Astrocyte of the cerebellum (primary cell): ENCODE measurements at regions not wholly inside any gene's neighbourhood (a gene's known extent, or its start where the extent isn't known, plus 50 kb on each side); places are given as distances from the start of the nearest gene placed in this dataset.
"Not testable (repeated sequence)": the region's sequence is repeated elsewhere in the genome, so short reads cannot be mapped to it uniquely, and the experiment has no call there.

ENCODE experiments used
- DNase-seq: peaks from one replicate; pipeline ENCODE4 v3.0.0-alpha.2; 2011; ENCODE audit warnings: low read depth
- H3K4me3 ChIP-seq: 2 replicates; pipeline ENCODE4 v1.5.1; 2011; ENCODE audit warnings: mild to moderate bottlenecking, low read depth, low read length, moderate library complexity
- CTCF ChIP-seq: IDR thresholded peaks from 2 replicates; pipeline ENCODE4 v1.5.1; 2012; ENCODE audit warnings: low read length, low read depth, moderate library complexity, mild to moderate bottlenecking; ENCODE audit errors: missing control alignments
- in situ Hi-C: cut with HindIII; loops from 2 replicates; pipeline ENCODE4 v1.10.0; 2017; ENCODE audit warnings: low sequenced_read_pairs

- no peak for DNase-seq
- no peak for TF ChIP-seq CTCF
- in situ Hi-C loops = no loop called here
Observed at GRCh38 chr3:3654916-3655315, 144.3 kb upstream of the LRRN1 start.

GRCh38 chr3:3648988-3649679 lies 150.1 kb upstream of the LRRN1 start:
- in situ Hi-C loops = no loop called here
- no peak overlapping the region for H3K4me3 ChIP-seq
- DNase-seq = no peak
- TF ChIP-seq CTCF = no peak

More at GRCh38 chr3:3654916-3655315, 144.3 kb upstream of the LRRN1 start:
- H3K4me3 ChIP-seq = no peak overlapping the region

GRCh38 chr3:3646934-3647333 lies 152.3 kb upstream of the LRRN1 start:
- no peak overlapping the region for H3K4me3 ChIP-seq
- no peak for TF ChIP-seq CTCF
- no peak for DNase-seq
- in situ Hi-C loops = no loop called here

- in situ Hi-C loops, H3K4me3 ChIP-seq, DNase-seq: not testable (repeated sequence)
Observed at GRCh38 chr3:3646103-3646844, 153.0 kb upstream of the LRRN1 start.

- H3K4me3 ChIP-seq = no peak overlapping the region
- no peak for TF ChIP-seq CTCF
- in situ Hi-C loops = no loop called here
- no peak for DNase-seq
Observed at GRCh38 chr3:3641877-3642455, 157.3 kb upstream of the LRRN1 start.

- in situ Hi-C loops = no loop called here
- TF ChIP-seq CTCF = no peak
- no peak for DNase-seq
- H3K4me3 ChIP-seq = no peak overlapping the region
Observed at GRCh38 chr3:3639078-3639477, 160.2 kb upstream of the LRRN1 start.

GRCh38 chr3:3636815-3637214 lies 162.4 kb upstream of the LRRN1 start:
- H3K4me3 ChIP-seq = no peak overlapping the region
- in situ Hi-C loops = no loop called here
- DNase-seq = no peak
- TF ChIP-seq CTCF = no peak
